ENCODE measurements at regions not wholly inside any gene's neighbourhood (a gene's known extent, or its start where the extent isn't known, plus 50 kb on each side); places are given as distances from the start of the nearest gene placed in this dataset.

GRCh38 chr10:118471863-118472262 lies 123.6 kb downstream of the PRLHR start:
- DNase-seq (ENCODE audit: low read depth): peak; percentile 15

GRCh38 chr10:118470470-118470869 lies 125.0 kb downstream of the PRLHR start:
- DNase-seq (ENCODE audit: low read depth): no peak

- DNase-seq (ENCODE audit: low read depth): no peak
Measured at GRCh38 chr10:118467200-118467599, 125.1 kb upstream of the FAM204A start.

GRCh38 chr10:118465300-118465874 lies 123.3 kb upstream of the FAM204A start:
- no peak for DNase-seq (ENCODE audit: low read depth)

- DNase-seq (ENCODE audit: low read depth): no peak
Measured at GRCh38 chr10:118463740-118464139, 121.6 kb upstream of the FAM204A start.

- DNase-seq (ENCODE audit: low read depth): no peak
Measured at GRCh38 chr10:118462401-118462800, 120.3 kb upstream of the FAM204A start.

GRCh38 chr10:118459642-118460193 lies 117.6 kb upstream of the FAM204A start:
- DNase-seq (ENCODE audit: low read depth): peak; percentile 81

GRCh38 chr10:118458957-118459641 lies 117.0 kb upstream of the FAM204A start:
- DNase-seq (ENCODE audit: low read depth): no peak

- DNase-seq (ENCODE audit: low read depth): no peak
Measured at GRCh38 chr10:118457824-118458428, 115.8 kb upstream of the FAM204A start.

- DNase-seq (ENCODE audit: low read depth): no peak
Measured at GRCh38 chr10:118455181-118455695, 113.1 kb upstream of the FAM204A start.

GRCh38 chr10:118454211-118454610 lies 112.1 kb upstream of the FAM204A start:
- DNase-seq (ENCODE audit: low read depth): no peak

GRCh38 chr10:118452098-118452497 lies 110.0 kb upstream of the FAM204A start:
- no peak for DNase-seq (ENCODE audit: low read depth)

GRCh38 chr10:118449521-118449920 lies 107.4 kb upstream of the FAM204A start:
- DNase-seq (ENCODE audit: low read depth): no peak

GRCh38 chr10:118448744-118449143 lies 106.6 kb upstream of the FAM204A start:
- no peak for DNase-seq (ENCODE audit: low read depth)

- peak; percentile 39 for DNase-seq (ENCODE audit: low read depth)
Measured at GRCh38 chr10:118447478-118448270, 105.5 kb upstream of the FAM204A start.

- DNase-seq (ENCODE audit: low read depth): no peak
Measured at GRCh38 chr10:118445535-118445934, 103.4 kb upstream of the FAM204A start.

- peak; percentile 14 for DNase-seq (ENCODE audit: low read depth)
Measured at GRCh38 chr10:118444069-118444468, 101.9 kb upstream of the FAM204A start.

- no peak for DNase-seq (ENCODE audit: low read depth)
Measured at GRCh38 chr10:118442032-118442431, 99.9 kb upstream of the FAM204A start.

GRCh38 chr10:118439824-118440223 lies 97.7 kb upstream of the FAM204A start:
- no peak for DNase-seq (ENCODE audit: low read depth)

GRCh38 chr10:118436742-118437141 lies 94.6 kb upstream of the FAM204A start:
- DNase-seq (ENCODE audit: low read depth): no peak

GRCh38 chr10:118430190-118430589 lies 88.1 kb upstream of the FAM204A start:
- DNase-seq (ENCODE audit: low read depth): no peak
